Neural cell (in vitro differentiated cells): ENCODE measurements at regions not wholly inside any gene's neighbourhood (a gene's known extent, or its start where the extent isn't known, plus 50 kb on each side); places are given as distances from the start of the nearest gene placed in this dataset.

Source experiments
- EZH2 ChIP-seq: fragments of 200-600, 300-800 bp; shearing (Covaris generic), sonication (generic); IDR thresholded peaks from 2 replicates; pipeline ENCODE4 v1.6.1; 2014; ENCODE audit warnings: antibody characterized with exemption, low read length, borderline replicate concordance, mild to moderate bottlenecking; ENCODE audit not compliant: insufficient read depth, poor library complexity, severe bottlenecking
- POLR2AphosphoS5 ChIP-seq: IDR thresholded peaks from 2 replicates; pipeline ENCODE4 v1.6.1; 2012
- RAD21 ChIP-seq: fragments of 450-650 bp; conservative IDR thresholded peaks from 2 replicates; pipeline ENCODE4 v1.6.1; 2014; ENCODE audit warnings: antibody characterized with exemption, mild to moderate bottlenecking, moderate library complexity
- SMC3 ChIP-seq: fragments of 450-650 bp; conservative IDR thresholded peaks from 2 replicates; pipeline ENCODE4 v1.6.1; 2014; ENCODE audit warnings: antibody characterized with exemption, mild to moderate bottlenecking, moderate library complexity; ENCODE audit not compliant: poor library complexity
- TAF1 ChIP-seq: IDR thresholded peaks from 2 replicates; pipeline ENCODE4 v1.6.1; 2012; ENCODE audit warnings: low read depth
- TF ChIP-seq, protein P1 (sequence below): fragments of 450-650 bp; IDR thresholded peaks from 2 replicates; pipeline ENCODE4 v1.5.1; 2014; ENCODE audit warnings: antibody characterized with exemption, mild to moderate bottlenecking, moderate library complexity; ENCODE audit not compliant: poor library complexity, severe bottlenecking
- TF ChIP-seq, protein P2 (sequence below): IDR thresholded peaks from 2 replicates; pipeline ENCODE4 v1.6.1; 2012; ENCODE audit warnings: borderline replicate concordance

DNA sequence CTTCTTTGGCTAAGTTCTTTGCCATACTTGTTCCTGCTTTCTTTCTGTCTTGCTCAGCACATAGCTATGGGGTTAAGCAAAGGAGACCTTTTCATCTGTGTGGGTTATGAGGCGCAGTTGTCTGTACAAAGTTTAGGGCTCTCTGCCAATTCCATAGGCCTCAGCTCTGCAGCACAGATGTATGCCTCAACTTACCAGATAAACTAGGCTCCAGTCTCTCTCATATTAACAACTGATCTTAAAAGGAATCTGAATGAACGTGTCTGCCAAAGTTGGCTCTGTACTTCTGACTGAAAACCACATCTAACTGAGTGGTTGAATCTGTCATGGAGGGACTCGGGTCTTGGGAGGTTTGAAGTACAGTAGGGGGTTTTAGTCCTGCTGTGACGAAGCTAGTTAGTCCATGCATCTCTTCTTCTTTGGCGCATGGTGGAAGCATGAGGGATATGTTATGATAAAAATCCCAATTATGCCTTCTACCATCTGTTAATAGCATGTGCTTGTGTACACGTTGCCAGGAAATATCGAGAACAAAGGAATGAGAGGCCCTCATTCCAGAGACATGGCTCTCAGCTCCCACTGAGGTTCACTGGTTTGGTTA lies 114.6 kb upstream of the TSC22D2 start:
- TF ChIP-seq, protein P1, sequence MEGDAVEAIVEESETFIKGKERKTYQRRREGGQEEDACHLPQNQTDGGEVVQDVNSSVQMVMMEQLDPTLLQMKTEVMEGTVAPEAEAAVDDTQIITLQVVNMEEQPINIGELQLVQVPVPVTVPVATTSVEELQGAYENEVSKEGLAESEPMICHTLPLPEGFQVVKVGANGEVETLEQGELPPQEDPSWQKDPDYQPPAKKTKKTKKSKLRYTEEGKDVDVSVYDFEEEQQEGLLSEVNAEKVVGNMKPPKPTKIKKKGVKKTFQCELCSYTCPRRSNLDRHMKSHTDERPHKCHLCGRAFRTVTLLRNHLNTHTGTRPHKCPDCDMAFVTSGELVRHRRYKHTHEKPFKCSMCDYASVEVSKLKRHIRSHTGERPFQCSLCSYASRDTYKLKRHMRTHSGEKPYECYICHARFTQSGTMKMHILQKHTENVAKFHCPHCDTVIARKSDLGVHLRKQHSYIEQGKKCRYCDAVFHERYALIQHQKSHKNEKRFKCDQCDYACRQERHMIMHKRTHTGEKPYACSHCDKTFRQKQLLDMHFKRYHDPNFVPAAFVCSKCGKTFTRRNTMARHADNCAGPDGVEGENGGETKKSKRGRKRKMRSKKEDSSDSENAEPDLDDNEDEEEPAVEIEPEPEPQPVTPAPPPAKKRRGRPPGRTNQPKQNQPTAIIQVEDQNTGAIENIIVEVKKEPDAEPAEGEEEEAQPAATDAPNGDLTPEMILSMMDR = no peak
- TF ChIP-seq SMC3 (no peak), TAF1 (no peak), POLR2AphosphoS5 (no peak), EZH2 (no peak), RAD21 (no peak)
- TF ChIP-seq, protein P2, sequence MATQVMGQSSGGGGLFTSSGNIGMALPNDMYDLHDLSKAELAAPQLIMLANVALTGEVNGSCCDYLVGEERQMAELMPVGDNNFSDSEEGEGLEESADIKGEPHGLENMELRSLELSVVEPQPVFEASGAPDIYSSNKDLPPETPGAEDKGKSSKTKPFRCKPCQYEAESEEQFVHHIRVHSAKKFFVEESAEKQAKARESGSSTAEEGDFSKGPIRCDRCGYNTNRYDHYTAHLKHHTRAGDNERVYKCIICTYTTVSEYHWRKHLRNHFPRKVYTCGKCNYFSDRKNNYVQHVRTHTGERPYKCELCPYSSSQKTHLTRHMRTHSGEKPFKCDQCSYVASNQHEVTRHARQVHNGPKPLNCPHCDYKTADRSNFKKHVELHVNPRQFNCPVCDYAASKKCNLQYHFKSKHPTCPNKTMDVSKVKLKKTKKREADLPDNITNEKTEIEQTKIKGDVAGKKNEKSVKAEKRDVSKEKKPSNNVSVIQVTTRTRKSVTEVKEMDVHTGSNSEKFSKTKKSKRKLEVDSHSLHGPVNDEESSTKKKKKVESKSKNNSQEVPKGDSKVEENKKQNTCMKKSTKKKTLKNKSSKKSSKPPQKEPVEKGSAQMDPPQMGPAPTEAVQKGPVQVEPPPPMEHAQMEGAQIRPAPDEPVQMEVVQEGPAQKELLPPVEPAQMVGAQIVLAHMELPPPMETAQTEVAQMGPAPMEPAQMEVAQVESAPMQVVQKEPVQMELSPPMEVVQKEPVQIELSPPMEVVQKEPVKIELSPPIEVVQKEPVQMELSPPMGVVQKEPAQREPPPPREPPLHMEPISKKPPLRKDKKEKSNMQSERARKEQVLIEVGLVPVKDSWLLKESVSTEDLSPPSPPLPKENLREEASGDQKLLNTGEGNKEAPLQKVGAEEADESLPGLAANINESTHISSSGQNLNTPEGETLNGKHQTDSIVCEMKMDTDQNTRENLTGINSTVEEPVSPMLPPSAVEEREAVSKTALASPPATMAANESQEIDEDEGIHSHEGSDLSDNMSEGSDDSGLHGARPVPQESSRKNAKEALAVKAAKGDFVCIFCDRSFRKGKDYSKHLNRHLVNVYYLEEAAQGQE = no peak
